GM21529 (cell line): ENCODE measurements at regions not wholly inside any gene's neighbourhood (a gene's known extent, or its start where the extent isn't known, plus 50 kb on each side); places are given as distances from the start of the nearest gene placed in this dataset.

Source experiments
- ATAC-seq: cut with Tn5 transposase; IDR thresholded peaks from one replicate; pipeline ENCODE4 v1.9.1; 2021; ENCODE audit not compliant: unreplicated experiment

- ATAC-seq, result no peak
Measured at GRCh38 chr10:113402602-113403001, 150.3 kb upstream of the HABP2 start.

- ATAC-seq, result no peak
Measured at GRCh38 chr10:113407218-113407617, 145.6 kb upstream of the HABP2 start.

- ATAC-seq, result no peak
Measured at GRCh38 chr10:113409175-113409574, 143.7 kb upstream of the HABP2 start.

- no peak for ATAC-seq
Measured at GRCh38 chr10:113410618-113411017, 142.2 kb upstream of the HABP2 start.

- ATAC-seq, result no peak
Measured at GRCh38 chr10:113411456-113411855, 141.4 kb upstream of the HABP2 start.

- no peak for ATAC-seq
Measured at GRCh38 chr10:113412161-113412560, 140.7 kb upstream of the HABP2 start.

GRCh38 chr10:113414543-113414942 is 138.3 kb upstream of the HABP2 start:
- ATAC-seq, result no peak

GRCh38 chr10:113415246-113415645 is 137.6 kb upstream of the HABP2 start:
- ATAC-seq, result no peak

- ATAC-seq, result no peak
Measured at GRCh38 chr10:113420057-113420732, 132.7 kb upstream of the HABP2 start.

- no peak for ATAC-seq
Measured at GRCh38 chr10:113420733-113421675, 131.8 kb upstream of the HABP2 start.

GRCh38 chr10:113422371-113422770 is 130.5 kb upstream of the HABP2 start:
- no peak for ATAC-seq

- no peak for ATAC-seq
Measured at GRCh38 chr10:113423981-113424721, 128.7 kb upstream of the HABP2 start.

GRCh38 chr10:113425008-113425407 is 127.8 kb upstream of the HABP2 start:
- ATAC-seq, result no peak

- ATAC-seq, result no peak
Measured at GRCh38 chr10:113425541-113425951, 127.3 kb upstream of the HABP2 start.

GRCh38 chr10:113426181-113426877 is 126.5 kb upstream of the HABP2 start:
- ATAC-seq, result no peak

GRCh38 chr10:113427236-113427735 is 125.6 kb upstream of the HABP2 start:
- ATAC-seq, result no peak

GRCh38 chr10:113427811-113428558 is 124.9 kb upstream of the HABP2 start:
- ATAC-seq, result no peak

GRCh38 chr10:113430634-113431397 is 122.0 kb upstream of the HABP2 start:
- ATAC-seq, result no peak
